ENCODE measurements at regions not wholly inside any gene's neighbourhood (a gene's known extent, or its start where the extent isn't known, plus 50 kb on each side); places are given as distances from the start of the nearest gene placed in this dataset.

DNA sequence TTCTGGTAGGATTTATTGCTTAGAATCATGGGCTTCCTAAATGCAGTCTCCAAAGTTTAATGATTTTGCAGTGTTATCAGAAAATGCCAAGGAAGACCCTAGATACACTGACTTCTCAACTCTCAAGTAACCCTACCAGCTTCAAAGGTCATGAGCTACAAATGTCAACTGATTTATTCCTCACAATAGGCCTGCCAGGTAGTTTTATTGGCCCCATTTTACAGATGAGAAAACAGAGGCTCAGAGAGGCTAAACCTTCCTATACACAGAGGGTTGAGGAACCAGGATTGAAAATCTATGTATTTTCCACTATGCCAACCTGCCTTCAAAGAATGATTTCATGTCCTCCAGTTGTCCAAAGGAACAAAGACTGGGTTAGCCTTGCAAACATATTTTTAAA lies 384.4 kb upstream of the POU3F1 start:
- Mint-ChIP-seq H3K4me3 (ENCODE audit: unreplicated experiment) (no peak overlapping the region), H3K27me3 (ENCODE audit: insufficient read depth, unreplicated experiment) (peaks cover 52% of the 10 kb centered on the region), H3K9me3 (ENCODE audit: unreplicated experiment) (no peaks in the 10 kb centered on the region), H3K4me1 (ENCODE audit: insufficient read depth, unreplicated experiment) (no peaks in the 10 kb centered on the region), H3K27ac (ENCODE audit: low read depth, unreplicated experiment) (no peak overlapping the region), H3K36me3 (ENCODE audit: insufficient read depth, unreplicated experiment) (no peaks in the 10 kb centered on the region)
- intact Hi-C loops (cut with micrococcal nuclease) = no loop called here
- BruUV-seq (replicated peaks) = no TSS peak
- CTCF ChIA-PET = interaction anchor here (0.9 kb wide), 1 partner anchor 10 kb away, joined by 3 read pairs; no protein-coding TSS in a partner anchor
- no peak for DNase-seq (ENCODE audit: unreplicated experiment)
- TF ChIP-seq, protein P1, sequence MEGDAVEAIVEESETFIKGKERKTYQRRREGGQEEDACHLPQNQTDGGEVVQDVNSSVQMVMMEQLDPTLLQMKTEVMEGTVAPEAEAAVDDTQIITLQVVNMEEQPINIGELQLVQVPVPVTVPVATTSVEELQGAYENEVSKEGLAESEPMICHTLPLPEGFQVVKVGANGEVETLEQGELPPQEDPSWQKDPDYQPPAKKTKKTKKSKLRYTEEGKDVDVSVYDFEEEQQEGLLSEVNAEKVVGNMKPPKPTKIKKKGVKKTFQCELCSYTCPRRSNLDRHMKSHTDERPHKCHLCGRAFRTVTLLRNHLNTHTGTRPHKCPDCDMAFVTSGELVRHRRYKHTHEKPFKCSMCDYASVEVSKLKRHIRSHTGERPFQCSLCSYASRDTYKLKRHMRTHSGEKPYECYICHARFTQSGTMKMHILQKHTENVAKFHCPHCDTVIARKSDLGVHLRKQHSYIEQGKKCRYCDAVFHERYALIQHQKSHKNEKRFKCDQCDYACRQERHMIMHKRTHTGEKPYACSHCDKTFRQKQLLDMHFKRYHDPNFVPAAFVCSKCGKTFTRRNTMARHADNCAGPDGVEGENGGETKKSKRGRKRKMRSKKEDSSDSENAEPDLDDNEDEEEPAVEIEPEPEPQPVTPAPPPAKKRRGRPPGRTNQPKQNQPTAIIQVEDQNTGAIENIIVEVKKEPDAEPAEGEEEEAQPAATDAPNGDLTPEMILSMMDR (IDR thresholded peaks at IDR 0.05; ENCODE audit: unreplicated experiment) = no peak
- POLR2A ChIA-PET = no interaction called here

DNA sequence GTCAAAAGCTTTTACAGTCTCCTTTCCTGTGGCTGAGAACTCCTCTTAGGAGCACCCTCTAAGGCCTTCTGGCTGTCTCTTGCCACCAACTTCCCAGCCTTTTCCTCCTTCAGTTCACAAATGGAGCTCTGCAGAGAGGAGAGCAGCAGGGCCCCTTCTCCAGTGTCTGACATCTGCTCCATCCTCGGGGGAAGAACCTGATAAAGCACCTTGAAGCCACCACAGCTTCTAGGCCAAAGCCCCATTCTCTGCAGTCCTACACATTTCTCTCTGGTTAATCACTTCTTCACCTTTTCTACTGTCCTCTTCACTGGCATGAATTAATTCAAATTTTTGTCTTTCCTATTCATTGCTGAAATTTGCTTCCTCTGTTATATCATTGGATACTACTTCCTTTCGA lies 378.1 kb upstream of the POU3F1 start:
- CTCF ChIA-PET = interaction anchor here (0.6 kb wide), 1 partner anchor 412 kb away, joined by 3 read pairs; the partner anchor contains the start of gene UTP11

GRCh38 chr1:38420666-38421065 lies 374.1 kb upstream of the POU3F1 start:
- ChIA-PET CTCF (interaction anchor here (0.9 kb wide), 1 partner anchor 11 kb away, joined by 3 read pairs; no protein-coding TSS in a partner anchor), POLR2A (no interaction called here)
- TF ChIP-seq, protein P1 (IDR thresholded peaks at IDR 0.05; ENCODE audit: unreplicated experiment) = no peak
- Mint-ChIP-seq H3K27ac (ENCODE audit: low read depth, unreplicated experiment) (no peak overlapping the region), H3K9me3 (ENCODE audit: unreplicated experiment) (no peaks in the 10 kb centered on the region), H3K36me3 (ENCODE audit: insufficient read depth, unreplicated experiment) (no peaks in the 10 kb centered on the region), H3K4me3 (ENCODE audit: unreplicated experiment) (no peak overlapping the region), H3K27me3 (ENCODE audit: insufficient read depth, unreplicated experiment) (peaks cover 24% of the 10 kb centered on the region), H3K4me1 (ENCODE audit: insufficient read depth, unreplicated experiment) (no peaks in the 10 kb centered on the region)
- DNase-seq (ENCODE audit: unreplicated experiment) = no peak
- intact Hi-C loops (cut with micrococcal nuclease) = no loop called here
- BruUV-seq (replicated peaks) = no TSS peak

More for the DNA sequence above, 378.1 kb upstream of the POU3F1 start:
- Mint-ChIP-seq H3K4me3 (ENCODE audit: unreplicated experiment) (no peak overlapping the region), H3K36me3 (ENCODE audit: insufficient read depth, unreplicated experiment) (no peaks in the 10 kb centered on the region), H3K27me3 (ENCODE audit: insufficient read depth, unreplicated experiment) (peaks cover 24% of the 10 kb centered on the region), H3K27ac (ENCODE audit: low read depth, unreplicated experiment) (no peak overlapping the region), H3K9me3 (ENCODE audit: unreplicated experiment) (no peaks in the 10 kb centered on the region), H3K4me1 (ENCODE audit: insufficient read depth, unreplicated experiment) (no peaks in the 10 kb centered on the region)
- TF ChIP-seq, protein P1 (IDR thresholded peaks at IDR 0.05; ENCODE audit: unreplicated experiment) = no peak
- intact Hi-C loops (cut with micrococcal nuclease) = no loop called here
- BruUV-seq (replicated peaks) = no TSS peak
- no peak for DNase-seq (ENCODE audit: unreplicated experiment)
- POLR2A ChIA-PET = no interaction called here

- Mint-ChIP-seq H3K4me3 (ENCODE audit: unreplicated experiment) (no peak overlapping the region), H3K27me3 (ENCODE audit: insufficient read depth, unreplicated experiment) (peaks cover 24% of the 10 kb centered on the region), H3K36me3 (ENCODE audit: insufficient read depth, unreplicated experiment) (no peaks in the 10 kb centered on the region), H3K27ac (ENCODE audit: low read depth, unreplicated experiment) (no peak overlapping the region), H3K4me1 (ENCODE audit: insufficient read depth, unreplicated experiment) (no peaks in the 10 kb centered on the region), H3K9me3 (ENCODE audit: unreplicated experiment) (no peaks in the 10 kb centered on the region)
- BruUV-seq (replicated peaks) = no TSS peak
- ChIA-PET CTCF (interaction anchor here (0.6 to 1.0 kb wide), 4 partner anchors 22 to 372 kb away, joined by 3 to 4 read pairs (median 3); partner anchors contain the start of gene POU3F1), POLR2A (interaction anchor here (0.6 kb wide), 1 partner anchor 91 kb away, joined by 3 read pairs; no protein-coding TSS in a partner anchor)
- intact Hi-C loops (cut with micrococcal nuclease) = no loop called here
- no peak for DNase-seq (ENCODE audit: unreplicated experiment)
- TF ChIP-seq, protein P1 (IDR thresholded peaks at IDR 0.05; ENCODE audit: unreplicated experiment) = no peak
Measured at GRCh38 chr1:38418195-38419030, 371.8 kb upstream of the POU3F1 start.
